CD4-positive, alpha-beta T cell treated with Interleukin-15 for 4 hours (primary cell): ENCODE measurements at regions not wholly inside any gene's neighbourhood (a gene's known extent, or its start where the extent isn't known, plus 50 kb on each side); places are given as distances from the start of the nearest gene placed in this dataset.
"Not testable (repeated sequence)": the region's sequence is repeated elsewhere in the genome, so short reads cannot be mapped to it uniquely, and the experiment has no call there.

ENCODE experiments used
- DNase-seq: peaks from one replicate; pipeline ENCODE4 v3.0.0-alpha.2; 2020; ENCODE audit warnings: low spot score

DNA sequence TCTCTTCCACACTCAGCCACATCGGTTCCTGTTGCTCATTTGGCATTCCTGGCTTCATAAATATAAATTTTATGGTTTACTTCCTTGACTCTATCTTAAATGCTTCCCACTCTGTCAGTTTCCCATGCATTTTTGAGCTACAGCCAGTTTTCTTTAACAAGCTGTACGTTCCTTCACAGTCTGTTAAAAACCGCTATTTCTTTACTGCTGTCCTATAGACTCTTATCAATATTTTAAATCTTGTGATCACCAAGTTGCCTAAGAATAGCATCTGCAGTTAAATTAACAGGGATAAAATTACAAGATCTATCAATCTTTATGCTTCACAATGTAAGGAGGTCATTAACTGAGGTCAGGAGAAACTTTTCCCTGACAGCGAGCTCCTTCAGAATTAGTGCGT is 103.1 kb upstream of the RHOBTB1 start:
- DNase-seq = no peak

- not testable (repeated sequence) for DNase-seq
These were observed 101.5 kb upstream of the RHOBTB1 start for GRCh38 chr10:61045480-61045879.

DNA sequence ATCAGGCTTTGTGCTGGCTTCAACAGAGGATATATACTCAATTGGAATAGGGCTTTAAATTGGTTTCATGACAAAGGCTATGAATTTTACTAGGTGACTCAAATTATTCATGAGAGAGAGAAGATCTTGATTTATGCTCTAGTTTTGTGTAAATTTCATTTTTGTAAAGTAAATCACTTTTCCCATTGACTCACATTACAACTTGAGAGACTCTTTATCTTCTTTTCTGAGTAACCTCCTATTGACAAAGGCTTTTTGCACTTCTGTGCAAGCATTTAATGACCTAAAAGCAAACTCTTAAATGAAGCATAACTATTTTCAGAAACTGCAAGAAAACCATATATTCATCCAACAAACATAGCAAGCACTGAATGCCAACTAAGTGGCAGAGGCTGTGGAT is 98.5 kb upstream of the RHOBTB1 start:
- DNase-seq = no peak

DNA sequence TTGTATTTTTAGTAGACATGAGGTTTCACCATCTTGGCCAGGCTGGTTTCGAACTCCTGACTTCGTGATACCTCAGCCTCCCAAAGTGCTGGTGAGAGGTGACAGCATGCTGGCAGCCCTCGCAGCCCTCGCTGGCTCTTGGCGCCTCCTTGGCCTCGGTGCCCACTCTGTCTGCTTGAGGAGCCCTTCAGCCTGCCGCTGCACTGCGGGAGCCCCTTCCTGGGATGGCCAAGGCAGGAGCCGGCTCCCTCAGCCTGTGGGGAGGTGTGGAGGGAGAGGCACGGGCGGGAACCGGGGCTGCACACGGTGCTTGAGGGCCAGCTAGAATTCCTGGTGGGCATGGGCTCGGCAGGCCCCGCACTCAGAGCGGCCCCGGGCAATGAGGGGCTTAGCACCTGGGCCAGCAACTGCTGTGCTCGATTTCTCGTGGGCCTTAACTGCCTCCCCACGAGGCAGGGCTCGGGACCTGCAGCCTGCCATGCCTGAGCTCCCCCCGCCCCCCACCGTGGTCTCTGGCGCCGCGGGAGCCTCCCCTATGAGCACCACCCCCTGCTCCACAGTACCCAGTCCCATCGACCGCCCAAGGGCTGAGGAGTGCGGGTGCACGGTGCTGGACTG is 96.5 kb upstream of the RHOBTB1 start:
- DNase-seq = no peak

DNA sequence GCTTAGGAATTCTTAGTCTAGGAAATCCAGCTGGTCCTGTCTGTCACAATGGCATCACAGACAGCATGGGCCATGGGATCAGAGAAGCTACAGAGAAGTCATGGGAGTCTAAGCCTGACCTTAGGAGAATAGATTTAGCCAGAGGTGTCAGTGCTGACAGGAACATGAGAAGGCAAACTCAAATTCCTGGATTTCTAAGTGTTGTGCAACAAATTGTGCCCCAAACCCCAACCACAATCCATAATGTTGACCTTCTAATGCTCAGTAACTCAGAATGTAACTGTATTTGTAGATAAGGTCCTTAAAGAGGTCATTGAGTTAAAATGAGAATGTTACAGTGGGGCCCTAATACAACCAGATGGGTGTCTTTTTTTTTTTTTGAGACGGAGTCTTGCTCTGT is 95.9 kb upstream of the RHOBTB1 start:
- DNase-seq = no peak

DNA sequence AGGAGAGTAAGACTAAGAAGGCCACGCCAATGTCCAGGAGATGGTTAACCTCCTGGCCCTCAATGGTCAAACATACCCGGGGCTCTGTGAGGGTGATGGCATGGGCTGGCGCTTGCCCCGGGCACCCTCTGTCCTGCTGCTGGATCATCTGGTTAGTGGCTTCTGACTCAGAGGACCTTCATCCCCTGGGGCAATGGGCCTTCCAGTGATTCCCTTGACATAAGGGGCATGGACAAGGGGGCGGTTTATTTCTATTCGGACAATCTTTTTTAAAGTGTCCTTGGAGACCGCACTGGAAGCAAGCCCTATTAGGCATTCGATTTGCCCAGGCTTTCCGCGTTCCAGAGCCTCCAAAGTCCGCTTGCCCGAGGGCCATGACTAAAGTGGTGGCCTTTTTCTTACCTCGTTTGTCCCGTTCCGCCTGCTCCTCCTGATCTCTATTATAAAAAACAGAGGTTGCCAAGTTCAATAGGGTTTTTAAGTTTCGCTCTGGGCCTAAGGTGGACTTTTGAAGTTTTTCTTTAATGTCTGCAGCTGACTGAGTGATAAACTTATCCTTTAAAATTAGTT is 93.4 kb upstream of the RHOBTB1 start:
- DNase-seq = not testable (repeated sequence)

- not testable (repeated sequence) for DNase-seq
These were observed 92.2 kb upstream of the RHOBTB1 start for GRCh38 chr10:61036148-61036547.

- no peak for DNase-seq
These were observed 87.4 kb upstream of the RHOBTB1 start for GRCh38 chr10:61031341-61031740.

DNA sequence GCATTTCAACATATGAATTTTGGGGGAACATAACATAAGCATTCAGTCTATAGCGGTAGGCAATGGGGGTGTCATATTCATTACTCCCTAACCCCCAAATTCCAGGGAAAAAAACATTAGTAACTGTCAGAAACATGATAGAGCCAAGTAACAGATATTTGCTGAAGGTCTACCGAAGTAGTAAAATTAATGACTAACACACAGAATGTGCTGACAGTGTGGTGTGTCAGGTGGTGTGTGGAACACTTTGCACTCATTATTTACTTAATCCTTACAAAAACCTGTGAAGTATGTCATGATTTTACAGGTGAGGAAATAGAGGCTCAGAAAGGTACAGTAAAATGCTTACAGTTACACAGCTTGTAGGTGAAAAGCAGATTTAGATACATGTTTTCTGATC is 85.4 kb upstream of the RHOBTB1 start:
- DNase-seq = no peak

DNA sequence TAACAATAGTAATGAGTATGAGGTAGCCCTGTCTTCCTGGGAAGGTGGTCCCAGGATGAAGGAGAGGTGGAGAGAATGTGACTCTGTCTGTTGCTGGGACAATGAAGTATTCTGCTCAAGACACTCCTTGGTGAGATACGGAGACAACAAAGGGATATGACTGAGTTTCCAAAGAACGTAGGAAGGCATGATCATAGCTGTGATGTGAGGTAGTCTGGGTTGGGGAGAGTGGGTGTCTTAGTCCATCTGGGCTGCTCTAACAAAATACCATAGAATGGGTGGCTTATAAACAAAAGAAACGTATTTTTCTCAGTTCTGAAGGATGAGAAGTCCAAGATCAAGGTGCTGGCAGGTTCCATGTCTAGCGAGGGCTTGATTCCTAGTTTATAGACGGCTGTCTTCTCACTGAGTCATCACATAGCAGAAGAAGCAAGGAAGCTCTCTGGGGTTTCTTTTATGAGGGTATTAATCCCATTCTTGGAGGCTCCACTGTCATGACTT is 84.9 kb upstream of the RHOBTB1 start:
- DNase-seq = no peak

DNA sequence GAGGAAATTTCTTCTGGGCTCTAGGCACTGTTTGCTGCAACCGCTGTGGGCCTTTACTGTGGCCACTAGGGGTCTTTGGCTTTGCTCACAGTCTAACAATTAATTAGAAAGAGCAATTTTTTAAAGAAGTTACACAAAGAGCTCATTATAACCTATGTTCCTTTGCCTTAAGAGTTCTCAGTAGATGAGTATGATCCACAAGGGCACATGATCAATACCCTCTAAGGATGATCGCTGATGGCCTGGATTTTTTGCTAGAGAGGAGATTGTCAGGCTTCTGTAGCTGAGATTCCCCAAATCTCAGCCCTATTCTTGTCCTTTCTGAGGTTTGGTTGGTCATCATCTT is 80.8 kb upstream of the RHOBTB1 start:
- DNase-seq = no peak

DNA sequence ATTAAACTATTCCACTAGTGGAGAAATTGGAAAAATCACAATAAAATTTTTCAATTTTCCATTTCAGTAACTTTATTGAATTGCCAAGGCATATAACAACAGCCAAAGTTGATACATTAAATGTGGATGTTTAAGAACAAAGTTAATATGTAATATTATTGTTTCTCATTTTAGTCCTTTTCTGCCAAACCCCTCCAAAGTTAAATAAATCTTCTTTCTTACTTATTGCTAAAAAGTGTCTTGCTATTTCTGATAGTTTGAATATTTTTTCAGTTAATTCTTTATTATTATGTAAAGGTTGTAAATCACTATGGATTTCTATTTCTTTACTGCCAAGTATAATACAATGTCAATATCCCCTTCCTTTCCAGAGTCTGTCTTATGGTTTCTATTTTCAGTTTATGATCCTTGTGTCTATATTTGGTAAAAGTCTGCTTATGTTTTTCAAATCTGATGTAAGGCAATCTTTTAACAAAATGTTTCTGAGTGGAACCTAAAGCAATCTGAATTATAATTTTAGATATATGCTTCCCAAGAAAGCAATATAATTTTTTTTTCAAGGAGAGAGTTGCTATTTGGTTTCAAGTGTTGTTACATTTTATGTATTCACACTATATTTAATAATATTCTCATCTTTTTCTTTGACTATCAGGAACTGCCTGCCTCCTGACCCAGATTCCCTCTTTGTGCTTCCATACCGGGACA is 80.3 kb upstream of the RHOBTB1 start:
- DNase-seq = no peak

- DNase-seq = no peak
These were observed 79.1 kb upstream of the RHOBTB1 start for GRCh38 chr10:61023053-61023452.

GRCh38 chr10:61021926-61022325 is 77.9 kb upstream of the RHOBTB1 start:
- no peak for DNase-seq

GRCh38 chr10:61020420-61021158 is 76.6 kb upstream of the RHOBTB1 start:
- no peak for DNase-seq

DNA sequence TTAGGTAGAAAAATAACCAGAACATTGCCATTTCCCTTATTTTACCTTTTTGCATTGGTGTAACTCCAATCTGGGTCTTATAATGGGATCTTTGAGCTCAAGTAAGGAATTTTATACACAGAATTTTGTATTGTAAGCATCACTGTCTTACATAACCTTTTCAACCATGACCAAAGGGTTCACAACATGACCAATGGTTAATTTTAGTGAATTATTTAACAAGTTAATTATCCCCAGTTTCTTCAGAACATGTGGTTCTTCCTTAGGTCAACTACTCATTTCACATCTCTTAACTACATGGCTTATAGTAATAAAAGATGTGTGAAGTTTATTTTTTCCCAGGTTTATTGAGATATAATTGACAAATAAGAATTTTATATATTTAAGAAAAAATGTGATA is 74.2 kb upstream of the RHOBTB1 start:
- DNase-seq = no peak

DNA sequence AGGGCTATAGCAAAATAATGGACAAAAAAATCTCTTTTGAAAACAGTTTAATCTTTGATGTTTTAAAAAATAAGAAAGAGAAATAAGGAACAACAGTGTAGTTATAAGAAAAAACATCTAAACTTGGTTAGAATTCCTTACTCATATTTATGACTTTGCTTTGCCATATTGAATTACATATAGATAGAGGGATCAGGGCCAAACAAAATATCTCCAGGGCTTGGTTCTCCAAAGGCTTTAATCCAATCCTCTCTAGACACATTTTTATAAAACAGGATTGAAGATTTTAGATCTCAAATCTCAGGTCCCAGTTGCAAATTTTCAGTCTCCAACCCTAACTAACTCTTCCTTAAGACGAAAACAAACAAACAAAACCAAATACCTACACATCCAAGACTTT is 72.6 kb upstream of the RHOBTB1 start:
- DNase-seq = no peak

DNA sequence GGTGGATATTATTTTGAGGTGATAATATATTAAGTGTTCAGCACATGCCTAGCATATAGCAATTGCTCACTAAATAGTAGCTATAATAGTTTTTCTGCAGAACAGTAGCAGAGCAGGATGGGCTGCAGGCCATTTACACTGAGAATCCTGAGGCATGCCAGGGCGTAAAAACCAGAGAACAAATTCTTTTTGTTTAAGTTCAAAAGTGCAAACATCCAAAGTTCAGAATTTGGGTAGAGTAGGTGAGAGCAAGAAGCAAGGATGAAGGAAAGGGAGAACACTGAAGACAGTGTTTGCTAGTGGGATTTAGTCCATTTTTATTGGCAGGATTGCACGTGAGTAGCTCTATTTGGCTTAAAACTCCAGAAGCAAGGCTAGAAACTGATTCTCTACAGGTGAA is 72.0 kb upstream of the RHOBTB1 start:
- no peak for DNase-seq

GRCh38 chr10:61010863-61011262 is 66.9 kb upstream of the RHOBTB1 start:
- no peak for DNase-seq

GRCh38 chr10:61003069-61003468 is 59.1 kb upstream of the RHOBTB1 start:
- not testable (repeated sequence) for DNase-seq

DNA sequence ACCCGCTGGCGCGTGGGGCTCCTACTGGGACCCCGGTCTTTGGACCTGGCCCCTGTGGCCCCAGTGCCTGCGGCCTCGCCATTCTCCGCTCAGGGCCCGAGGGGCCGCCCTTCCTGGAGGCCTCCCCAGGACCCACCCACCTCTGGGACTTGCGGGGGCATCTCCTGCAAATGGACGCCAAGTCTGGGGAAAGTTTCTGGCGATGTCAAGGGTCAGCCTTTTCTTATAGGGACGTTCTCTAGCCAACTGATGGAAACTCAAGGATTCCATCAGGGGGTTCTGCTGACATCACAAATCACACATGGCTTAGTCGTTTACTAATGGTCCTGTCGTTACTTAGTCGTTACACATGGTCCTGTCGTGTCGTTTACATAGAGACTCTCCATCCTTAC is 57.7 kb upstream of the RHOBTB1 start:
- DNase-seq = no peak

- DNase-seq = no peak
These were observed 57.1 kb upstream of the RHOBTB1 start for GRCh38 chr10:61000769-61001730.
